Type B pancreatic cell (in vitro differentiated cells): ENCODE measurements at regions not wholly inside any gene's neighbourhood (a gene's known extent, or its start where the extent isn't known, plus 50 kb on each side); places are given as distances from the start of the nearest gene placed in this dataset.
"Not testable (repeated sequence)": the region's sequence is repeated elsewhere in the genome, so short reads cannot be mapped to it uniquely, and the experiment has no call there.

Experiments
- DNase-seq: peaks from one replicate; pipeline ENCODE4 v3.0.0; 2021; ENCODE audit warnings: mixed read lengths; ENCODE audit not compliant: unreplicated experiment; ENCODE audit errors: extremely low spot score
- H3K27ac Mint-ChIP-seq: 2 replicates; pipeline ENCODE4 v1.8.0; 2021; ENCODE audit warnings: mild to moderate bottlenecking, mixed read lengths
- H3K27me3 Mint-ChIP-seq: 2 replicates; pipeline ENCODE4 v1.8.0; 2021; ENCODE audit warnings: mixed read lengths
- H3K36me3 Mint-ChIP-seq: 2 replicates; pipeline ENCODE4 v1.8.0; 2021; ENCODE audit warnings: mixed read lengths
- H3K4me1 Mint-ChIP-seq: one replicate; pipeline ENCODE4 v1.8.0; 2021; ENCODE audit warnings: mixed read lengths; ENCODE audit not compliant: unreplicated experiment
- H3K4me3 Mint-ChIP-seq: 2 replicates; pipeline ENCODE4 v1.8.0; 2021; ENCODE audit warnings: mild to moderate bottlenecking, mixed read lengths
- H3K9me3 Mint-ChIP-seq: 2 replicates; pipeline ENCODE4 v1.8.0; 2021; ENCODE audit warnings: mixed read lengths
- TF ChIP-seq, protein P1 (sequence below): fragments of 200-600 bp; sonication (generic); conservative IDR thresholded peaks from 2 replicates; pipeline ENCODE4 v1.5.0; 2021; ENCODE audit warnings: antibody characterized with exemption, mild to moderate bottlenecking

GRCh38 chr6:85865420-85866369 lies 223.0 kb upstream of the SYNCRIP start:
- Mint-ChIP-seq H3K4me3 (no peak overlapping the region), H3K4me1 (no peaks in the 10 kb centered on the region), H3K9me3 (no peaks in the 10 kb centered on the region), H3K27me3 (peaks cover 4% of the 10 kb centered on the region), H3K36me3 (no peaks in the 10 kb centered on the region), H3K27ac (no peak overlapping the region)
- TF ChIP-seq, protein P1, sequence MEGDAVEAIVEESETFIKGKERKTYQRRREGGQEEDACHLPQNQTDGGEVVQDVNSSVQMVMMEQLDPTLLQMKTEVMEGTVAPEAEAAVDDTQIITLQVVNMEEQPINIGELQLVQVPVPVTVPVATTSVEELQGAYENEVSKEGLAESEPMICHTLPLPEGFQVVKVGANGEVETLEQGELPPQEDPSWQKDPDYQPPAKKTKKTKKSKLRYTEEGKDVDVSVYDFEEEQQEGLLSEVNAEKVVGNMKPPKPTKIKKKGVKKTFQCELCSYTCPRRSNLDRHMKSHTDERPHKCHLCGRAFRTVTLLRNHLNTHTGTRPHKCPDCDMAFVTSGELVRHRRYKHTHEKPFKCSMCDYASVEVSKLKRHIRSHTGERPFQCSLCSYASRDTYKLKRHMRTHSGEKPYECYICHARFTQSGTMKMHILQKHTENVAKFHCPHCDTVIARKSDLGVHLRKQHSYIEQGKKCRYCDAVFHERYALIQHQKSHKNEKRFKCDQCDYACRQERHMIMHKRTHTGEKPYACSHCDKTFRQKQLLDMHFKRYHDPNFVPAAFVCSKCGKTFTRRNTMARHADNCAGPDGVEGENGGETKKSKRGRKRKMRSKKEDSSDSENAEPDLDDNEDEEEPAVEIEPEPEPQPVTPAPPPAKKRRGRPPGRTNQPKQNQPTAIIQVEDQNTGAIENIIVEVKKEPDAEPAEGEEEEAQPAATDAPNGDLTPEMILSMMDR, result no peak
- no peak for DNase-seq

GRCh38 chr6:85864453-85865401 lies 222.0 kb upstream of the SYNCRIP start:
- no peak overlapping the region for H3K4me3 Mint-ChIP-seq
- H3K27ac Mint-ChIP-seq, result no peak overlapping the region
- no peaks in the 10 kb centered on the region for H3K36me3 Mint-ChIP-seq
- peaks cover 4% of the 10 kb centered on the region for H3K27me3 Mint-ChIP-seq
- H3K9me3 Mint-ChIP-seq, result no peaks in the 10 kb centered on the region
- no peak for DNase-seq
- TF ChIP-seq, protein P1, result no peak
- no peaks in the 10 kb centered on the region for H3K4me1 Mint-ChIP-seq

- Mint-ChIP-seq H3K27ac (no peak overlapping the region), H3K9me3 (no peaks in the 10 kb centered on the region), H3K27me3 (no peaks in the 10 kb centered on the region), H3K4me1 (no peaks in the 10 kb centered on the region), H3K36me3 (no peaks in the 10 kb centered on the region), H3K4me3 (no peak overlapping the region)
- TF ChIP-seq, protein P1, result no peak
- DNase-seq, result no peak
These were observed 213.5 kb upstream of the SYNCRIP start for GRCh38 chr6:85856235-85856634.

- H3K4me3 Mint-ChIP-seq, DNase-seq, H3K27me3 Mint-ChIP-seq, H3K27ac Mint-ChIP-seq, H3K4me1 Mint-ChIP-seq, H3K36me3 Mint-ChIP-seq: not testable (repeated sequence)
- H3K9me3 Mint-ChIP-seq, result peaks cover 16% of the 10 kb centered on the region
These were observed 195.8 kb upstream of the SYNCRIP start for GRCh38 chr6:85838351-85839119.

GRCh38 chr6:85828973-85829372 lies 186.3 kb upstream of the SYNCRIP start:
- H3K9me3 Mint-ChIP-seq, result peaks cover 12% of the 10 kb centered on the region
- no peak overlapping the region for H3K4me3 Mint-ChIP-seq

More at GRCh38 chr6:85828973-85829372, 186.3 kb upstream of the SYNCRIP start:
- H3K4me1 Mint-ChIP-seq, result no peaks in the 10 kb centered on the region
- H3K27ac Mint-ChIP-seq, result no peak overlapping the region
- no peak for DNase-seq
- no peaks in the 10 kb centered on the region for H3K27me3 Mint-ChIP-seq
- no peaks in the 10 kb centered on the region for H3K36me3 Mint-ChIP-seq
- TF ChIP-seq, protein P1, result no peak
